Activated CD4-positive, alpha-beta T cell treated with anti-CD3 and anti-CD28 coated beads, Interleukin-2, amount 10 ng/mL, durations not matched to agents 7 days and 5 days (primary cell): ENCODE measurements at regions not wholly inside any gene's neighbourhood (a gene's known extent, or its start where the extent isn't known, plus 50 kb on each side); places are given as distances from the start of the nearest gene placed in this dataset.

Experiments used
- CTCF ChIA-PET: fragments of 350-600 bp; sonication (Branson Sonifier 250); formaldehyde crosslinking; loops from one replicate; lab custom pipeline; 2021; ENCODE audit warnings: antibody characterized with exemption; lab: Charles Lee
- POLR2A ChIA-PET: fragments of 350-600 bp; sonication (Branson Sonifier 250); formaldehyde crosslinking; loops from one replicate; lab custom pipeline; 2021; ENCODE audit warnings: antibody characterized with exemption; lab: Charles Lee
- DNase-seq: peaks from one replicate; pipeline ENCODE4 v3.0.0-alpha.2; 2020
- H3K27ac Mint-ChIP-seq: one replicate; pipeline ENCODE4 v1.8.0; 2021; ENCODE audit warnings: mild to moderate bottlenecking, moderate library complexity, mixed read lengths
- H3K27me3 Mint-ChIP-seq: one replicate; pipeline ENCODE4 v1.8.0; 2021; ENCODE audit warnings: mixed read lengths
- H3K36me3 Mint-ChIP-seq: one replicate; pipeline ENCODE4 v1.8.0; 2021; ENCODE audit warnings: low read depth, mixed read lengths
- H3K4me1 Mint-ChIP-seq: one replicate; pipeline ENCODE4 v1.8.0; 2021; ENCODE audit warnings: mixed read lengths
- H3K4me3 Mint-ChIP-seq: one replicate; pipeline ENCODE4 v1.8.0; 2021; ENCODE audit warnings: mild to moderate bottlenecking, moderate library complexity, mixed read lengths
- H3K9me3 Mint-ChIP-seq: one replicate; pipeline ENCODE4 v1.8.0; 2021; ENCODE audit warnings: mixed read lengths

GRCh38 chr7:98702021-98702420, 84.9 kb downstream of the NPTX2 start:
- CTCF ChIA-PET: interaction anchor here (0.7 kb wide), 1 partner anchor 139 kb away, joined by 3 read pairs; no protein-coding TSS in a partner anchor
- Mint-ChIP-seq H3K4me1 (no peaks in the 10 kb centered on the region), H3K27ac (no peak overlapping the region), H3K4me3 (no peak overlapping the region), H3K36me3 (no peaks in the 10 kb centered on the region), H3K9me3 (peaks cover 4% of the 10 kb centered on the region), H3K27me3 (no peaks in the 10 kb centered on the region)
- POLR2A ChIA-PET: no interaction called here
- DNase-seq: no peak

DNA sequence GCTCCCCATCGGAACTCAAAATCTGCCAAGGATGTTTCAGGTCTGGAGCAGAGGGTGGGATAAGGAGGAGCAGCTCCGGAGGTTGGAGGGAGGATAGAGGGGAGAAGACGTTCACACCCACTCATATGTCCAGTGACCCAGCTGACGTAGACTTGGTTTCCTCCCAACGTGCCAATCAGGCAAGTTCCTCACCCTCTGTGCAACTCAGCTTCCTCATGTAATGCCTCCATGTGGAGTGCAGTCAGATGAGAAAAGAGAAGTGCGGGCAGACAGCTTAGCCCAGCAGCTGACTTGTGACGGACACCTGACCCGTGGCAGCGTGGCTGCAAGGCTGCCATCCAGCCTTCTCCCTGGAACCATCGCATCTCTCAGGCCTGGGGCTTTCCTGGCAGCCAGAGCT, 86.8 kb downstream of the NPTX2 start:
- H3K27ac Mint-ChIP-seq: no peak overlapping the region
- DNase-seq: no peak
- no peaks in the 10 kb centered on the region for H3K36me3 Mint-ChIP-seq
- ChIA-PET CTCF (no interaction called here), POLR2A (no interaction called here)
- no peaks in the 10 kb centered on the region for H3K9me3 Mint-ChIP-seq
- H3K4me1 Mint-ChIP-seq: no peaks in the 10 kb centered on the region
- H3K27me3 Mint-ChIP-seq: no peaks in the 10 kb centered on the region
- H3K4me3 Mint-ChIP-seq: no peak overlapping the region

DNA sequence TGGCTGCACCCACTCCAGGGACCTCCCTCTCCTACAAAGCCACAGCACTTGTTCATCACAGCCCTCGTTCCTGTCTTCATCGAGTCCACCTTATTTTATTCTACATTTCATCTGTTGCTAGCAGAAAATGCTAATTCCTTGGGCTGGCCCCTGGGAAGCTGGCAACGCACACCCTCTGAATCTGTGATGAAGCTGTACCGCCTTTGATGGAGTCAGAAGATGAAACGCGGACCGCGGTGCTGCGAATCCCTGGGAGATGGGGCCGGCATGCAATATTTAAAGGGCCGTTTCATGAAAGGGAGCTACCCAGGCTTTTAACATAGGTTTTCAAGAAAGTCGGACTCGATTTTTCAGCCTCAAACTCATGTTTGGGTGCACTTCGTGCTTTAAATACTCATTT, 88.5 kb downstream of the NPTX2 start:
- DNase-seq: no peak
- ChIA-PET CTCF (no interaction called here), POLR2A (no interaction called here)
- no peak overlapping the region for H3K4me3 Mint-ChIP-seq
- no peak overlapping the region for H3K27ac Mint-ChIP-seq
- no peaks in the 10 kb centered on the region for H3K4me1 Mint-ChIP-seq
- no peaks in the 10 kb centered on the region for H3K36me3 Mint-ChIP-seq
- H3K27me3 Mint-ChIP-seq: no peaks in the 10 kb centered on the region
- no peaks in the 10 kb centered on the region for H3K9me3 Mint-ChIP-seq

- Mint-ChIP-seq H3K27me3 (no peaks in the 10 kb centered on the region), H3K4me1 (no peaks in the 10 kb centered on the region), H3K27ac (no peak overlapping the region), H3K9me3 (no peaks in the 10 kb centered on the region), H3K4me3 (no peak overlapping the region), H3K36me3 (no peaks in the 10 kb centered on the region)
- DNase-seq: no peak
- ChIA-PET POLR2A (no interaction called here), CTCF (interaction anchor here (0.7 kb wide), 1 partner anchor 171 kb away, joined by 3 read pairs; the partner anchor contains the start of gene TRRAP)
These were observed 90.0 kb downstream of the NPTX2 start for GRCh38 chr7:98707076-98707475.

DNA sequence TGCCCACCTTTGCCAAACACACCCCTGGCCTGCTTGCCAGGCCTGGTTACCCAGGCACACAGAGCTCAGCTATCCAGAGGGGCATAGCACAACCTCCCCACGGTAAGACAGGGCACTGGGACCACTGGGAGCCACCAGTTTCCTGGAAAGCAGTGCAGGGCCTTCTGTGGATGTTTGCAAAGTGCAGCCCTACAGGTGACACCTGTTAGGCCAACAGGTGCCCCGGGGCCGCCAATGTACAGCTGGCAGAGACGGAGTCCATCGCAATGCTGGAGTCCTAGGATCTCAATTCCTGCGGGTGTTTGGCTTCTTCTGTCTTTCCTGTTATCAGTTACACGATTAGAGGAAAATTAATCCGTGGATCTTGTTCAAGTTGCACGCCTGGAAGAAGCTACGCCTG, 94.9 kb downstream of the NPTX2 start:
- Mint-ChIP-seq H3K9me3 (no peaks in the 10 kb centered on the region), H3K27ac (no peak overlapping the region), H3K4me1 (no peaks in the 10 kb centered on the region), H3K27me3 (peaks cover 2% of the 10 kb centered on the region), H3K36me3 (no peaks in the 10 kb centered on the region), H3K4me3 (no peak overlapping the region)
- DNase-seq: no peak
- CTCF ChIA-PET: no interaction called here
- POLR2A ChIA-PET: no interaction called here

- ChIA-PET CTCF (no interaction called here), POLR2A (no interaction called here)
- no peak overlapping the region for H3K27ac Mint-ChIP-seq
- H3K4me3 Mint-ChIP-seq: no peak overlapping the region
- H3K27me3 Mint-ChIP-seq: peaks cover 4% of the 10 kb centered on the region
- H3K4me1 Mint-ChIP-seq: no peaks in the 10 kb centered on the region
- H3K9me3 Mint-ChIP-seq: no peaks in the 10 kb centered on the region
- no peaks in the 10 kb centered on the region for H3K36me3 Mint-ChIP-seq
- DNase-seq: no peak
These were observed 96.2 kb downstream of the NPTX2 start for GRCh38 chr7:98713165-98713810.

- Mint-ChIP-seq H3K27me3 (peaks cover 2% of the 10 kb centered on the region), H3K36me3 (no peaks in the 10 kb centered on the region), H3K9me3 (no peaks in the 10 kb centered on the region), H3K4me1 (no peaks in the 10 kb centered on the region), H3K27ac (no peak overlapping the region), H3K4me3 (no peak overlapping the region)
- ChIA-PET CTCF (no interaction called here), POLR2A (no interaction called here)
- no peak for DNase-seq
These were observed 102.3 kb downstream of the NPTX2 start for GRCh38 chr7:98719396-98719795.

- no peaks in the 10 kb centered on the region for H3K36me3 Mint-ChIP-seq
- H3K4me3 Mint-ChIP-seq: no peak overlapping the region
- H3K27ac Mint-ChIP-seq: no peak overlapping the region
- H3K27me3 Mint-ChIP-seq: peaks cover 2% of the 10 kb centered on the region
- H3K9me3 Mint-ChIP-seq: no peaks in the 10 kb centered on the region
- DNase-seq: no peak
- CTCF ChIA-PET: no interaction called here
- H3K4me1 Mint-ChIP-seq: no peaks in the 10 kb centered on the region
- POLR2A ChIA-PET: no interaction called here
These were observed 105.3 kb downstream of the NPTX2 start for GRCh38 chr7:98722402-98722801.

GRCh38 chr7:98724591-98724990, 107.5 kb downstream of the NPTX2 start:
- Mint-ChIP-seq H3K4me1 (no peaks in the 10 kb centered on the region), H3K27me3 (no peaks in the 10 kb centered on the region), H3K9me3 (no peaks in the 10 kb centered on the region), H3K4me3 (no peak overlapping the region), H3K27ac (no peak overlapping the region), H3K36me3 (no peaks in the 10 kb centered on the region)
- no peak for DNase-seq
- POLR2A ChIA-PET: no interaction called here
- CTCF ChIA-PET: interaction anchor here (0.5 kb wide), 1 partner anchor 170 kb away, joined by 3 read pairs; no protein-coding TSS in a partner anchor

GRCh38 chr7:98727146-98727709, 110.1 kb downstream of the NPTX2 start:
- ChIA-PET CTCF (no interaction called here), POLR2A (no interaction called here)
- Mint-ChIP-seq H3K9me3 (no peaks in the 10 kb centered on the region), H3K27ac (no peak overlapping the region), H3K27me3 (peaks cover 3% of the 10 kb centered on the region), H3K36me3 (no peaks in the 10 kb centered on the region), H3K4me1 (no peaks in the 10 kb centered on the region), H3K4me3 (no peak overlapping the region)
- DNase-seq: no peak

DNA sequence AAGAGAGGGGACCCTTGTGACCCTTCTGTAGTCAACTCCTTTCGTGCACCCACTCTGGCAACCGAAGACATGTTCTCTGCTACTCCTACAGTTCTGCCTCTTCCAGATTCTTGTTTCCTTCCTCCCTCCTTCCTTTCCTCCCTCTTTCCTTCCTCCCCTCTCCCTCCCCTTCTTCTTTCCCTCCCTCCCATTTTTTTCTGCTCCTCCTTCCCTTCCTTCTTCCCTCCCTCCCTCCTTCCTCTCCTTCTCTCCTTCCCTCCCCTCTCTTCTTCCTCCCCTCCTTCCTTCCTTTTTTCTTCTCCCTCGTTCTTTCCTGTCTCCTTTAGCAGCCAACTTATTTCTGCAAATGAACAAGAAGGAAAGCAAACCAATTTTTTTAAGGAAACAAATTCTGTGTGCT, 111.5 kb downstream of the NPTX2 start:
- ChIA-PET POLR2A (no interaction called here), CTCF (no interaction called here)
- no peak for DNase-seq
- Mint-ChIP-seq H3K4me3 (no peak overlapping the region), H3K9me3 (no peaks in the 10 kb centered on the region), H3K27me3 (peaks cover 3% of the 10 kb centered on the region), H3K4me1 (no peaks in the 10 kb centered on the region), H3K36me3 (no peaks in the 10 kb centered on the region), H3K27ac (no peak overlapping the region)

DNA sequence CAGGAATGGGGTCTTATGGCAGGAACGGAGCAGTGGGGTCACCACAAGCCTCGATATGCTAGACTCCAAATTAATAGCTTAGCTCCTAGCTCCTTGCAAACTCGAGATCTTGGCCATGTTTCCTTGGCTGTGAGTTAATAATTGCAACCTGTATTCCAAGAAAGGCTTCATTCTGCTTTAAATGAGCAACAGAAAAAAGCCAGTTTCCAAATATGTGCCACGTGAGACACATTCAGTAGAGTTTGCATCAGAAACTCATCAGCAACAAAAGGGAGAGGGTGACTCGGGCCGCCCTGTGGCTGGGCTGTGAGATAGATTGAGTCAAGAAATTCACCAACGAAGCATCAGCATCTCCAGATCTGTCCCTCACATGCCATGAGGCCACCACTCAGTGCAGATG, 112.0 kb downstream of the NPTX2 start:
- no peaks in the 10 kb centered on the region for H3K36me3 Mint-ChIP-seq
- ChIA-PET POLR2A (no interaction called here), CTCF (no interaction called here)
- no peak overlapping the region for H3K4me3 Mint-ChIP-seq
- H3K4me1 Mint-ChIP-seq: no peaks in the 10 kb centered on the region
- no peak for DNase-seq
- H3K27ac Mint-ChIP-seq: no peak overlapping the region
- H3K27me3 Mint-ChIP-seq: peaks cover 3% of the 10 kb centered on the region
- peaks cover 2% of the 10 kb centered on the region for H3K9me3 Mint-ChIP-seq

DNA sequence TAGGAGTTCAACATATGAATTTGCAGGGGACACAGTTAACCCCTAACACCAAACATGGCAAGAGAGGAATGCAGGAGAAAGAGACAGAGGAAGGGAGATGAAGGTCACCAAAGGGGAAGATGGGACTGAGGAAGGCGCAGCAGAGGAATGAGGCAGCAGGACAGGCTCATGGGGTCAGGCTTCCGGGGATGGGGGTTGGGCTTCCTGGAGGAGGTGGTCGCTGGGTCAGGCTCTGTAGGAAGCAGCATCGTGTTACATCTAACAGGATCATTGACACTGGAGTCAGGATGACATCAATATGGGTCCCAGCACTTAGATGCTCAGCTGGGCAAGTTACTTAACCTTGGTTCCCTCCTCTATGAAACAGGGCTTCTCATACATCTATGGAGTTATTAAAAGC, 113.2 kb downstream of the NPTX2 start:
- no peaks in the 10 kb centered on the region for H3K4me1 Mint-ChIP-seq
- peaks cover 3% of the 10 kb centered on the region for H3K27me3 Mint-ChIP-seq
- no peak for DNase-seq
- H3K9me3 Mint-ChIP-seq: peaks cover 2% of the 10 kb centered on the region
- ChIA-PET CTCF (no interaction called here), POLR2A (no interaction called here)
- no peak overlapping the region for H3K4me3 Mint-ChIP-seq
- no peaks in the 10 kb centered on the region for H3K36me3 Mint-ChIP-seq
- H3K27ac Mint-ChIP-seq: no peak overlapping the region

DNA sequence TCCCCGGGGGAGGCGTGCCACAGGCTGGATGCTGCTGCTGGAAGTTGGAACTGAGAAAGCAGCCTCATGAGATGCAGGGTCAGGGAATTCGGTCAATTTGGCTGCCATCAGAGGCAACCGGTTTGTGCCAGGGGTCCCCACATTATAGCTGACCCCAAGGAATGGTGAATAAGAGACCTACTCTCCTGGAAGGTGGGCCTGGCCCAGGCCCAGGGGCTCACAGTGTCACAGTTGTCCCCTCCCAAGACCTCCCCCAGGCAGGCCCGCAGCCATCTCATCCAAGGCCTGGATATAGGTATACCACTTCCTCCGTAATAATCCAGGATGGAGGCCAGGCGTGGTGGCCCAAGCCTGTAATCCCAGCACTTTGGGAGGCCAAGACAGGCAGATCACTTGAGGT, 114.6 kb downstream of the NPTX2 start:
- Mint-ChIP-seq H3K27ac (no peak overlapping the region), H3K4me1 (no peaks in the 10 kb centered on the region), H3K4me3 (no peak overlapping the region), H3K36me3 (no peaks in the 10 kb centered on the region), H3K9me3 (peaks cover 2% of the 10 kb centered on the region), H3K27me3 (peaks cover 3% of the 10 kb centered on the region)
- ChIA-PET CTCF (no interaction called here), POLR2A (no interaction called here)
- DNase-seq: no peak
